ENCODE measurements at regions not wholly inside any gene's neighbourhood (a gene's known extent, or its start where the extent isn't known, plus 50 kb on each side); places are given as distances from the start of the nearest gene placed in this dataset.

DNA sequence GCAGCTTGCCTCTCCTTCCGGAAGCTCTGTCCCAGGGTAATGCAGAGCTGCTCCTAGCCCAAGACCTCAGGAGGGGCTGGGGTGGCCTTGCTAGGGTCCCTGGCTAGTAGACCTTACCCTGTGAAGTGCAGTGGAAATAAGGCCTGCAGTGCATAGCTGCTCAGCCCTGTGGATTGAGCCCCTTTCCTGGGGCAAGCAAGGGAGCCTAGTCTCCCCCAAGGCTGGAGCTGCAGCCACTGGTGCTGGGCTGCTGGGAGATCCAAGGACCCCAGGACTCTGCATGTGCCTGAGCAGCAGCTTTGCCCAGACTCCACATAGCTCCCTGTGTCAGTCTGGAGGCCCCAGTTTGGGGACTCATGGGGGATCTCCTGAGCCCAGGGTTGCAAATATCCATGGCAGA is 57.9 kb downstream of the FANCF start:
- H3K4me3 ChIP-seq (ENCODE audit: low read length) = no peak overlapping the region
- H2AFZ ChIP-seq (ENCODE audit: low read length) = no peak overlapping the region
- H3K4me1 ChIP-seq (ENCODE audit: low read length) = no peaks in the 10 kb centered on the region
- H3K79me2 ChIP-seq (ENCODE audit: low read length) = no peaks in the 10 kb centered on the region
- H3K36me3 ChIP-seq (ENCODE audit: insufficient read depth, low read length) = no peaks in the 10 kb centered on the region
- H3K27ac ChIP-seq (ENCODE audit: low read length) = no peak overlapping the region
- H3K9ac ChIP-seq (ENCODE audit: low read length) = no peak overlapping the region
- H3K4me2 ChIP-seq (ENCODE audit: low read depth, low read length, poor library complexity, severe bottlenecking) = no peak overlapping the region
- H3K27me3 ChIP-seq (ENCODE audit: low read length) = no peaks in the 10 kb centered on the region
- H3K9me2 ChIP-seq (replicated peaks; ENCODE audit: insufficient read depth, low read length) = no peaks in the 10 kb centered on the region
- no peaks in the 10 kb centered on the region; the same call in 1 of the 2 replicates for H3K9me3 ChIP-seq (ENCODE audit: low read length)
- DNase-seq = no peak
- no peaks in the 10 kb centered on the region for H4K20me1 ChIP-seq (ENCODE audit: insufficient read depth, low read depth, low read length)

GRCh38 chr11:22566293-22566692 is 59.3 kb downstream of the FANCF start:
- no peaks in the 10 kb centered on the region for H3K27me3 ChIP-seq (ENCODE audit: low read length)
- H4K20me1 ChIP-seq (ENCODE audit: insufficient read depth, low read depth, low read length) = no peaks in the 10 kb centered on the region
- DNase-seq = no peak
- H3K36me3 ChIP-seq (ENCODE audit: insufficient read depth, low read length) = no peaks in the 10 kb centered on the region
- no peak overlapping the region for H3K4me3 ChIP-seq (ENCODE audit: low read length)
- H3K9me3 ChIP-seq (ENCODE audit: low read length) = no peaks in the 10 kb centered on the region; the same call in 1 of the 2 replicates
- no peaks in the 10 kb centered on the region for H3K4me1 ChIP-seq (ENCODE audit: low read length)
- H3K9ac ChIP-seq (ENCODE audit: low read length) = no peak overlapping the region
- no peak overlapping the region for H3K27ac ChIP-seq (ENCODE audit: low read length)
- no peak overlapping the region for H2AFZ ChIP-seq (ENCODE audit: low read length)
- H3K79me2 ChIP-seq (ENCODE audit: low read length) = no peaks in the 10 kb centered on the region
- H3K4me2 ChIP-seq (ENCODE audit: low read depth, low read length, poor library complexity, severe bottlenecking) = no peak overlapping the region
- H3K9me2 ChIP-seq (replicated peaks; ENCODE audit: insufficient read depth, low read length) = no peaks in the 10 kb centered on the region

DNA sequence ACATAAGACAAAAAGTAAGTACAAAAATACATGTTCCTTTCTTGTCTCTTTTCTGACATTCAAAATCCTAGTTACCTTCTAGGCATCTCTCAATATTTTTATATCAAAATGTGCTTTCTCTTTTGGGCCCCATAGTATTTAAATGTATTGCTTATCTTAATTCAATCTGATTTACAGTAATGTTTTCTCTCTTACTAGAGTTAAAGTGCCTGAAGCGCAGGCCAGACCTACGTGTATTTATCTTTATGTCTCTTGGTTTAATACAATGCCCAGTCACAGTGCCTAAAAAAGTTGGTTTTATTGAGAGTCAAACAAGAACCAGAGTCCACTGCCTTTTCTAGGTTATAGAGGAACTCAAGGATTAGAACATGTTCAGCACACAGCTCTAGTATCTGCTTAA is 64.3 kb downstream of the FANCF start:
- H3K4me1 ChIP-seq (ENCODE audit: low read length) = no peaks in the 10 kb centered on the region
- H3K27ac ChIP-seq (ENCODE audit: low read length) = no peak overlapping the region
- no peak overlapping the region for H3K9ac ChIP-seq (ENCODE audit: low read length)
- no peak overlapping the region for H3K4me3 ChIP-seq (ENCODE audit: low read length)
- no peaks in the 10 kb centered on the region for H3K9me2 ChIP-seq (replicated peaks; ENCODE audit: insufficient read depth, low read length)
- no peaks in the 10 kb centered on the region for H3K27me3 ChIP-seq (ENCODE audit: low read length)
- H3K79me2 ChIP-seq (ENCODE audit: low read length) = no peaks in the 10 kb centered on the region
- H4K20me1 ChIP-seq (ENCODE audit: insufficient read depth, low read depth, low read length) = no peaks in the 10 kb centered on the region
- no peaks in the 10 kb centered on the region for H3K36me3 ChIP-seq (ENCODE audit: insufficient read depth, low read length)
- no peaks in the 10 kb centered on the region for H3K9me3 ChIP-seq (ENCODE audit: low read length)
- H3K4me2 ChIP-seq (ENCODE audit: low read depth, low read length, poor library complexity, severe bottlenecking) = no peak overlapping the region
- no peak overlapping the region for H2AFZ ChIP-seq (ENCODE audit: low read length)
- no peak for DNase-seq

- no peaks in the 10 kb centered on the region for H3K27me3 ChIP-seq (ENCODE audit: low read length)
- no peaks in the 10 kb centered on the region for H3K36me3 ChIP-seq (ENCODE audit: insufficient read depth, low read length)
- no peak for DNase-seq
- H3K9ac ChIP-seq (ENCODE audit: low read length) = no peak overlapping the region
- no peak overlapping the region for H3K4me3 ChIP-seq (ENCODE audit: low read length)
- H3K79me2 ChIP-seq (ENCODE audit: low read length) = no peaks in the 10 kb centered on the region
- H3K4me1 ChIP-seq (ENCODE audit: low read length) = no peaks in the 10 kb centered on the region
- no peaks in the 10 kb centered on the region for H4K20me1 ChIP-seq (ENCODE audit: insufficient read depth, low read depth, low read length)
- no peak overlapping the region for H3K27ac ChIP-seq (ENCODE audit: low read length)
- no peak overlapping the region for H3K4me2 ChIP-seq (ENCODE audit: low read depth, low read length, poor library complexity, severe bottlenecking)
- no peaks in the 10 kb centered on the region for H3K9me3 ChIP-seq (ENCODE audit: low read length)
- H3K9me2 ChIP-seq (replicated peaks; ENCODE audit: insufficient read depth, low read length) = no peaks in the 10 kb centered on the region
- H2AFZ ChIP-seq (ENCODE audit: low read length) = no peak overlapping the region
These were observed 66.2 kb downstream of the FANCF start for GRCh38 chr11:22559416-22559815.

DNA sequence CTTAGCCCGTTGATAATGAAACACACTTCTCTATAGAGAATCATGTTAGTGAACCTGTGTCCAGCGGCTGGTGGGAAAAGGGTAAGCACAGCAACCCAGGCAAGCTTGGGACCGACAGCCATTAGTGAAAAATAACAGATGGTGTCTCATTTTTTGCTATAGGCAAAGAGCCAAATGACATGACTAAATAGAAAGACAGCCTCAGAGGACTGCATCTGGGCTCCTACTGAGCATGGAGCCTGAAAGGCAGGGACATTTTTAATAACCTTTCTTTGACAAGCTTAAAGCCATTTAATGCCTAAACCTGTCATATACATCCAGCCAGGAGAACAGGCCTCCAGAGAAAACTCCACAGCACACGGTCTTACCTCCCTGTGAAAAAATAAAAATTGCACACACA is 67.0 kb downstream of the FANCF start:
- Histone ChIP-seq H3K9me2 (replicated peaks; ENCODE audit: insufficient read depth, low read length) (no peaks in the 10 kb centered on the region), H3K9ac (ENCODE audit: low read length) (no peak overlapping the region), H3K79me2 (ENCODE audit: low read length) (no peaks in the 10 kb centered on the region), H3K4me2 (ENCODE audit: low read depth, low read length, poor library complexity, severe bottlenecking) (no peak overlapping the region), H3K36me3 (ENCODE audit: insufficient read depth, low read length) (no peaks in the 10 kb centered on the region), H3K4me1 (ENCODE audit: low read length) (no peaks in the 10 kb centered on the region), H2AFZ (ENCODE audit: low read length) (no peak overlapping the region), H3K4me3 (ENCODE audit: low read length) (no peak overlapping the region), H3K27ac (ENCODE audit: low read length) (no peak overlapping the region), H3K9me3 (ENCODE audit: low read length) (no peaks in the 10 kb centered on the region), H3K27me3 (ENCODE audit: low read length) (no peaks in the 10 kb centered on the region), H4K20me1 (ENCODE audit: insufficient read depth, low read depth, low read length) (no peaks in the 10 kb centered on the region)
- DNase-seq = no peak

DNA sequence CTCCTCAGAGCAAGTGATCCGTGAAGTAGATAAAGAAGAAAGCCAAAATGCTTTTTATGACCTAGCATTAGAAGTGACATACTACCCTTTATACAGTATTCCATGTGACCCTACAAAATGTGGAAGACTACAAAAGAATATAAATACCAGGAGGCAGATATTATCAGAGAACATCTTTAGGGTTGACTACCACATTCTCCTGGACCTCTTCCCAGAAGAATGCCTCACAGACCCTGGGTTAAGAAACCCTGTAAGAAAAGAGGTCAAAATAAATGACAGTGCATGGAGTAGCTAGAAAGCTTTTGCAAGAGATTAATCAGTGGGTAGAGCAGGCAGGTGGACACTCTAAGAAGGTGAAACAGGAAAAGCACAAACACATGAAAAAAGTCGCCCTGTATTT is 69.2 kb downstream of the FANCF start:
- no peak overlapping the region for H2AFZ ChIP-seq (ENCODE audit: low read length)
- no peaks in the 10 kb centered on the region for H3K79me2 ChIP-seq (ENCODE audit: low read length)
- DNase-seq = no peak

DNA sequence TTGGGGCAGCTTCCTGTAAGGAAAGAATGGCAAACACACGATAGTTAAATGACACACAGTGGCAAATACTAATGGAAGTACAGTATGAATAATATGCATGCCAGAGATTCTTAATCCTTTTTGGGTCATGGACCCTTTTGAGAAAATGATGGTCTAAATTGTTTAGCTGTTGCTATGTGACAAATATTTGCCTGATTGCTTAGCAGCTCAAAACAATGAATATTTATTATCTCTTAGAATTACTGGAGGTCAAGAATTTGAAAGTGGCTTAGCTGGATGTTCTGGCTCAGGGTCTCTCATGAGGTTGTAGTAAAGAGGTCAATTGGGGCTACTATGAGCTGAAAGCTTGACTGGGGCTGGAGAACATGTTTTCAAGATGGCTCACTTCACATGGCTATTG is 69.7 kb downstream of the FANCF start:
- H3K9ac ChIP-seq (ENCODE audit: low read length) = no peak overlapping the region
- no peak overlapping the region for H2AFZ ChIP-seq (ENCODE audit: low read length)
- no peaks in the 10 kb centered on the region for H3K79me2 ChIP-seq (ENCODE audit: low read length)
- no peak overlapping the region for H3K4me3 ChIP-seq (ENCODE audit: low read length)
- no peaks in the 10 kb centered on the region for H3K9me3 ChIP-seq (ENCODE audit: low read length)
- H3K36me3 ChIP-seq (ENCODE audit: insufficient read depth, low read length) = no peaks in the 10 kb centered on the region
- H3K4me1 ChIP-seq (ENCODE audit: low read length) = no peaks in the 10 kb centered on the region
- no peaks in the 10 kb centered on the region for H3K27me3 ChIP-seq (ENCODE audit: low read length)
- no peak for DNase-seq
- no peaks in the 10 kb centered on the region for H4K20me1 ChIP-seq (ENCODE audit: insufficient read depth, low read depth, low read length)
- H3K4me2 ChIP-seq (ENCODE audit: low read depth, low read length, poor library complexity, severe bottlenecking) = no peak overlapping the region
- H3K27ac ChIP-seq (ENCODE audit: low read length) = no peak overlapping the region
- H3K9me2 ChIP-seq (replicated peaks; ENCODE audit: insufficient read depth, low read length) = no peaks in the 10 kb centered on the region

More for the DNA sequence above, 69.2 kb downstream of the FANCF start:
- Histone ChIP-seq H3K9me3 (ENCODE audit: low read length) (no peaks in the 10 kb centered on the region), H3K27ac (ENCODE audit: low read length) (no peak overlapping the region), H3K4me2 (ENCODE audit: low read depth, low read length, poor library complexity, severe bottlenecking) (no peak overlapping the region), H4K20me1 (ENCODE audit: insufficient read depth, low read depth, low read length) (no peaks in the 10 kb centered on the region), H3K36me3 (ENCODE audit: insufficient read depth, low read length) (no peaks in the 10 kb centered on the region), H3K4me1 (ENCODE audit: low read length) (no peaks in the 10 kb centered on the region), H3K9me2 (replicated peaks; ENCODE audit: insufficient read depth, low read length) (no peaks in the 10 kb centered on the region), H3K27me3 (ENCODE audit: low read length) (no peaks in the 10 kb centered on the region), H3K4me3 (ENCODE audit: low read length) (no peak overlapping the region), H3K9ac (ENCODE audit: low read length) (no peak overlapping the region)

GRCh38 chr11:22554221-22554620 is 71.4 kb downstream of the FANCF start:
- H2AFZ ChIP-seq (ENCODE audit: low read length) = no peak overlapping the region
- H3K27me3 ChIP-seq (ENCODE audit: low read length) = no peaks in the 10 kb centered on the region
- no peaks in the 10 kb centered on the region for H3K4me1 ChIP-seq (ENCODE audit: low read length)
- H3K9ac ChIP-seq (ENCODE audit: low read length) = no peak overlapping the region
- no peak overlapping the region for H3K4me2 ChIP-seq (ENCODE audit: low read depth, low read length, poor library complexity, severe bottlenecking)
- H3K9me2 ChIP-seq (replicated peaks; ENCODE audit: insufficient read depth, low read length) = no peaks in the 10 kb centered on the region
- no peaks in the 10 kb centered on the region for H3K36me3 ChIP-seq (ENCODE audit: insufficient read depth, low read length)
- no peaks in the 10 kb centered on the region for H3K79me2 ChIP-seq (ENCODE audit: low read length)
- DNase-seq = no peak
- H3K9me3 ChIP-seq (ENCODE audit: low read length) = no peaks in the 10 kb centered on the region
- no peak overlapping the region for H3K4me3 ChIP-seq (ENCODE audit: low read length)
- H4K20me1 ChIP-seq (ENCODE audit: insufficient read depth, low read depth, low read length) = no peaks in the 10 kb centered on the region
- no peak overlapping the region for H3K27ac ChIP-seq (ENCODE audit: low read length)

GRCh38 chr11:22552885-22553284 is 72.7 kb downstream of the FANCF start:
- no peaks in the 10 kb centered on the region for H3K36me3 ChIP-seq (ENCODE audit: insufficient read depth, low read length)
- H3K4me1 ChIP-seq (ENCODE audit: low read length) = no peaks in the 10 kb centered on the region
- H3K27me3 ChIP-seq (ENCODE audit: low read length) = no peaks in the 10 kb centered on the region
- no peaks in the 10 kb centered on the region for H4K20me1 ChIP-seq (ENCODE audit: insufficient read depth, low read depth, low read length)
- no peak overlapping the region for H2AFZ ChIP-seq (ENCODE audit: low read length)
- H3K4me3 ChIP-seq (ENCODE audit: low read length) = no peak overlapping the region
- no peak overlapping the region for H3K4me2 ChIP-seq (ENCODE audit: low read depth, low read length, poor library complexity, severe bottlenecking)
- H3K27ac ChIP-seq (ENCODE audit: low read length) = no peak overlapping the region
- no peaks in the 10 kb centered on the region for H3K9me2 ChIP-seq (replicated peaks; ENCODE audit: insufficient read depth, low read length)
- H3K9me3 ChIP-seq (ENCODE audit: low read length) = no peaks in the 10 kb centered on the region
- no peak overlapping the region for H3K9ac ChIP-seq (ENCODE audit: low read length)
- DNase-seq = no peak
- no peaks in the 10 kb centered on the region for H3K79me2 ChIP-seq (ENCODE audit: low read length)

All from Karpas-422 (cell line).